Panc1 (cell line): ENCODE measurements at regions not wholly inside any gene's neighbourhood (a gene's known extent, or its start where the extent isn't known, plus 50 kb on each side); places are given as distances from the start of the nearest gene placed in this dataset.

Source experiments
- POLR2AphosphoS5 ChIP-seq: IDR thresholded peaks from 2 replicates; pipeline ENCODE4 v1.6.1; 2012; ENCODE audit warnings: mild to moderate bottlenecking, low read depth, low read length, moderate library complexity
- SIN3A ChIP-seq: IDR thresholded peaks from 2 replicates; pipeline ENCODE4 v1.6.1; 2012; ENCODE audit warnings: low read depth, mild to moderate bottlenecking, low read length, moderate library complexity, borderline replicate concordance; ENCODE audit not compliant: insufficient read depth
- TCF7L2 ChIP-seq: IDR thresholded peaks from 2 replicates; pipeline ENCODE4 v1.6.1; 2011; ENCODE audit warnings: mild to moderate bottlenecking, low read depth, low read length, inconsistent platforms
- TF ChIP-seq, protein P1 (sequence below): fragments of 450-650 bp; IDR thresholded peaks from 2 replicates; pipeline ENCODE4 v1.5.1; 2017; ENCODE audit warnings: mild to moderate bottlenecking
- TF ChIP-seq, protein P2 (sequence below), 2 experiments: IDR thresholded peaks; 2 replicates each; pipeline ENCODE4 v1.6.1; 2011 to 2012; ENCODE audit warnings: low read depth in 2 of 2, control low read depth in 1 of 2, low read length in 1 of 2, mild to moderate bottlenecking in 1 of 2, moderate library complexity in 1 of 2; ENCODE audit not compliant: insufficient read depth in 1 of 2

DNA sequence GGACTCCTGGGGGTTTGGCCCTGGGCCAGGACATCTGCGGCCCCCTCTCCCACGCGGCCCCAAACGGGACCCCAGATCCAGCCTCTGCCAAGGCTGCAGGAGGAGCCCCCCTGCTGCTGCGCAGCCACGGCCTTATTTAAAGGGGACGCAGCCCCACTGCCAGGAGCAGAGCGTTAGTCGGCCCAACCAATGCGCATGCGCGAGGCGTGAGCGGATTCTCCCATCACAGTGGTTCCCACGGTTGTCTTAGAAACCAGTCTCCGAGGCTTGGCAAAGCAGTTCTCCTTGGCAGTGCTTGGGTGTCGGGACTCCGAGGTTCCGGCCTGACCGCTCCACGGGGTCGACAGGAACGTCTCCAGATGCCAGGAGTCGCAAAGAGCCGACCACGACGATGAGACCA lies 288.3 kb upstream of the ZNF337 start:
- TF ChIP-seq POLR2AphosphoS5 (no peak), TCF7L2 (no peak), SIN3A (no peak)
- TF ChIP-seq, protein P1, sequence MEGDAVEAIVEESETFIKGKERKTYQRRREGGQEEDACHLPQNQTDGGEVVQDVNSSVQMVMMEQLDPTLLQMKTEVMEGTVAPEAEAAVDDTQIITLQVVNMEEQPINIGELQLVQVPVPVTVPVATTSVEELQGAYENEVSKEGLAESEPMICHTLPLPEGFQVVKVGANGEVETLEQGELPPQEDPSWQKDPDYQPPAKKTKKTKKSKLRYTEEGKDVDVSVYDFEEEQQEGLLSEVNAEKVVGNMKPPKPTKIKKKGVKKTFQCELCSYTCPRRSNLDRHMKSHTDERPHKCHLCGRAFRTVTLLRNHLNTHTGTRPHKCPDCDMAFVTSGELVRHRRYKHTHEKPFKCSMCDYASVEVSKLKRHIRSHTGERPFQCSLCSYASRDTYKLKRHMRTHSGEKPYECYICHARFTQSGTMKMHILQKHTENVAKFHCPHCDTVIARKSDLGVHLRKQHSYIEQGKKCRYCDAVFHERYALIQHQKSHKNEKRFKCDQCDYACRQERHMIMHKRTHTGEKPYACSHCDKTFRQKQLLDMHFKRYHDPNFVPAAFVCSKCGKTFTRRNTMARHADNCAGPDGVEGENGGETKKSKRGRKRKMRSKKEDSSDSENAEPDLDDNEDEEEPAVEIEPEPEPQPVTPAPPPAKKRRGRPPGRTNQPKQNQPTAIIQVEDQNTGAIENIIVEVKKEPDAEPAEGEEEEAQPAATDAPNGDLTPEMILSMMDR, result no peak
- TF ChIP-seq, protein P2, sequence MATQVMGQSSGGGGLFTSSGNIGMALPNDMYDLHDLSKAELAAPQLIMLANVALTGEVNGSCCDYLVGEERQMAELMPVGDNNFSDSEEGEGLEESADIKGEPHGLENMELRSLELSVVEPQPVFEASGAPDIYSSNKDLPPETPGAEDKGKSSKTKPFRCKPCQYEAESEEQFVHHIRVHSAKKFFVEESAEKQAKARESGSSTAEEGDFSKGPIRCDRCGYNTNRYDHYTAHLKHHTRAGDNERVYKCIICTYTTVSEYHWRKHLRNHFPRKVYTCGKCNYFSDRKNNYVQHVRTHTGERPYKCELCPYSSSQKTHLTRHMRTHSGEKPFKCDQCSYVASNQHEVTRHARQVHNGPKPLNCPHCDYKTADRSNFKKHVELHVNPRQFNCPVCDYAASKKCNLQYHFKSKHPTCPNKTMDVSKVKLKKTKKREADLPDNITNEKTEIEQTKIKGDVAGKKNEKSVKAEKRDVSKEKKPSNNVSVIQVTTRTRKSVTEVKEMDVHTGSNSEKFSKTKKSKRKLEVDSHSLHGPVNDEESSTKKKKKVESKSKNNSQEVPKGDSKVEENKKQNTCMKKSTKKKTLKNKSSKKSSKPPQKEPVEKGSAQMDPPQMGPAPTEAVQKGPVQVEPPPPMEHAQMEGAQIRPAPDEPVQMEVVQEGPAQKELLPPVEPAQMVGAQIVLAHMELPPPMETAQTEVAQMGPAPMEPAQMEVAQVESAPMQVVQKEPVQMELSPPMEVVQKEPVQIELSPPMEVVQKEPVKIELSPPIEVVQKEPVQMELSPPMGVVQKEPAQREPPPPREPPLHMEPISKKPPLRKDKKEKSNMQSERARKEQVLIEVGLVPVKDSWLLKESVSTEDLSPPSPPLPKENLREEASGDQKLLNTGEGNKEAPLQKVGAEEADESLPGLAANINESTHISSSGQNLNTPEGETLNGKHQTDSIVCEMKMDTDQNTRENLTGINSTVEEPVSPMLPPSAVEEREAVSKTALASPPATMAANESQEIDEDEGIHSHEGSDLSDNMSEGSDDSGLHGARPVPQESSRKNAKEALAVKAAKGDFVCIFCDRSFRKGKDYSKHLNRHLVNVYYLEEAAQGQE (IDR thresholded peaks at IDR 0.05; ENCODE audit: insufficient read depth in 1 of 2, low read depth in 2 of 2, low read length in 1 of 2), result no peak
